KMS-11 (cell line): ENCODE measurements at regions not wholly inside any gene's neighbourhood (a gene's known extent, or its start where the extent isn't known, plus 50 kb on each side); places are given as distances from the start of the nearest gene placed in this dataset.

Experiments
- H2AFZ ChIP-seq: fragments of 200-600 bp; sonication (generic); 2 replicates; pipeline ENCODE4 v1.6.1; 2016; ENCODE audit warnings: antibody characterized with exemption, mixed run types, low read depth
- H3K27ac ChIP-seq: fragments of 200-600 bp; sonication (generic); 2 replicates; pipeline ENCODE4 v1.6.1; 2016; ENCODE audit warnings: mild to moderate bottlenecking, mixed run types
- H3K27me3 ChIP-seq: fragments of 200-600 bp; sonication (generic); 2 replicates; pipeline ENCODE4 v1.6.1; 2017; ENCODE audit warnings: mild to moderate bottlenecking, low read depth, mixed run types, moderate library complexity; ENCODE audit not compliant: insufficient read depth
- H3K36me3 ChIP-seq: fragments of 200-600 bp; sonication (generic); 2 replicates; pipeline ENCODE4 v1.6.1; 2017; ENCODE audit warnings: mild to moderate bottlenecking, mixed run types; ENCODE audit not compliant: insufficient read depth
- H3K4me1 ChIP-seq: fragments of 200-600 bp; sonication (generic); 2 replicates; pipeline ENCODE4 v1.6.1; 2016; ENCODE audit warnings: mild to moderate bottlenecking, low read depth, mixed run types; ENCODE audit not compliant: poor library complexity, severe bottlenecking
- H3K4me2 ChIP-seq: fragments of 200-600 bp; sonication (generic); 2 replicates; pipeline ENCODE4 v1.7.0; 2016; ENCODE audit warnings: mild to moderate bottlenecking, mixed run types
- H3K4me3 ChIP-seq: fragments of 200-600 bp; sonication (generic); IDR thresholded peaks from 2 replicates; pipeline ENCODE4 v1.6.1; 2017; ENCODE audit warnings: low read depth, low read length, mixed read lengths; ENCODE audit not compliant: insufficient read depth
- H3K79me2 ChIP-seq: fragments of 200-600 bp; sonication (generic); 2 replicates; pipeline ENCODE4 v1.6.1; 2016; ENCODE audit warnings: low read depth, mixed run types; ENCODE audit not compliant: insufficient read depth
- H3K9ac ChIP-seq: fragments of 200-600 bp; sonication (generic); 2 replicates; pipeline ENCODE4 v1.6.1; 2016; ENCODE audit warnings: mild to moderate bottlenecking, mixed run types
- H4K20me1 ChIP-seq: fragments of 200-600 bp; sonication (generic); 2 replicates; pipeline ENCODE4 v1.6.1; 2016; ENCODE audit warnings: mild to moderate bottlenecking, mixed run types; ENCODE audit not compliant: insufficient read depth
- CTCF ChIP-seq: fragments of 200-600 bp; sonication (generic); conservative IDR thresholded peaks from 2 replicates; pipeline ENCODE4 v1.6.1; 2017; ENCODE audit warnings: low read depth, mild to moderate bottlenecking, antibody characterized with exemption, low read length, moderate library complexity, mixed read lengths

- Histone ChIP-seq H3K36me3 (no peaks in the 10 kb centered on the region), H2AFZ (no peak overlapping the region), H3K79me2 (no peaks in the 10 kb centered on the region), H3K9ac (no peak overlapping the region), H3K4me3 (no peak overlapping the region), H3K27me3 (peaks cover 84% of the 10 kb centered on the region), H3K4me2 (no peak overlapping the region), H3K27ac (no peak overlapping the region), H3K4me1 (no peaks in the 10 kb centered on the region), H4K20me1 (no peaks in the 10 kb centered on the region)
- no peak for TF ChIP-seq CTCF
Observed at GRCh38 chr1:5754817-5755551, 237.2 kb downstream of the NPHP4 start.

- Histone ChIP-seq H2AFZ (no peak overlapping the region), H3K4me2 (no peak overlapping the region), H3K9ac (no peak overlapping the region), H3K79me2 (no peaks in the 10 kb centered on the region), H3K4me1 (no peaks in the 10 kb centered on the region), H3K27me3 (peaks cover 88% of the 10 kb centered on the region), H3K4me3 (no peak overlapping the region), H3K36me3 (no peaks in the 10 kb centered on the region), H4K20me1 (no peaks in the 10 kb centered on the region), H3K27ac (no peak overlapping the region)
- no peak for TF ChIP-seq CTCF
Observed at GRCh38 chr1:5753549-5754421, 238.4 kb downstream of the NPHP4 start.

- H4K20me1 ChIP-seq: no peaks in the 10 kb centered on the region
- no peak for TF ChIP-seq CTCF
- H3K36me3 ChIP-seq: no peaks in the 10 kb centered on the region
- H3K4me2 ChIP-seq: no peak overlapping the region
- H3K4me3 ChIP-seq: no peak overlapping the region
- H2AFZ ChIP-seq: no peak overlapping the region
- H3K27me3 ChIP-seq: peaks cover 91% of the 10 kb centered on the region
- H3K79me2 ChIP-seq: no peaks in the 10 kb centered on the region
- no peak overlapping the region for H3K9ac ChIP-seq
- no peak overlapping the region for H3K27ac ChIP-seq
- no peaks in the 10 kb centered on the region for H3K4me1 ChIP-seq
Observed at GRCh38 chr1:5752746-5753548, 239.3 kb downstream of the NPHP4 start.
